Erythroblast (primary cell): ENCODE measurements at regions not wholly inside any gene's neighbourhood (a gene's known extent, or its start where the extent isn't known, plus 50 kb on each side); places are given as distances from the start of the nearest gene placed in this dataset.

ENCODE experiments used
- GATA1 ChIP-seq: IDR thresholded peaks from 2 replicates; pipeline ENCODE4 v1.6.1; 2011; ENCODE audit warnings: low read depth, mild to moderate bottlenecking, control low read depth, low read length, moderate library complexity
- POLR2A ChIP-seq: IDR thresholded peaks from 2 replicates; pipeline ENCODE4 v1.6.1; 2011; ENCODE audit warnings: mild to moderate bottlenecking, low read length

GRCh38 chr16:63385714-63386432 lies 1349.6 kb upstream of the CDH8 start:
- TF ChIP-seq POLR2A = no peak
- no peak for TF ChIP-seq GATA1
